ENCODE measurements at regions not wholly inside any gene's neighbourhood (a gene's known extent, or its start where the extent isn't known, plus 50 kb on each side); places are given as distances from the start of the nearest gene placed in this dataset.
A peak's percentile ranks its signal among the peaks of the same experiment; 100 is the strongest.

GRCh38 chr11:112588252-112588694, 327.6 kb upstream of the PLET1 start:
- Histone ChIP-seq H3K9me3 (ENCODE audit: control insufficient read depth, insufficient read depth, low read length) (no peaks in the 10 kb centered on the region), H3K79me2 (ENCODE audit: control insufficient read depth, low read length) (no peaks in the 10 kb centered on the region), H3K27me3 (ENCODE audit: control insufficient read depth, low read length) (peaks cover 13% of the 10 kb centered on the region), H3K4me1 (ENCODE audit: control insufficient read depth, low read length) (no peaks in the 10 kb centered on the region), H3F3A (ENCODE audit: control insufficient read depth, insufficient read depth) (no peaks in the 10 kb centered on the region), H3K4me3 (ENCODE audit: low read length) (no peak overlapping the region), H3K9me2 (replicated peaks; ENCODE audit: control insufficient read depth, low read length) (no peaks in the 10 kb centered on the region), H3K4me2 (ENCODE audit: low read length) (no peak overlapping the region), H4K20me1 (ENCODE audit: control insufficient read depth, insufficient read depth, low read depth, low read length) (no peaks in the 10 kb centered on the region), H3K27ac (ENCODE audit: low read depth, low read length) (no peak overlapping the region), H3K36me3 (ENCODE audit: control insufficient read depth, low read length) (no peaks in the 10 kb centered on the region)
- TF ChIP-seq, protein P1, sequence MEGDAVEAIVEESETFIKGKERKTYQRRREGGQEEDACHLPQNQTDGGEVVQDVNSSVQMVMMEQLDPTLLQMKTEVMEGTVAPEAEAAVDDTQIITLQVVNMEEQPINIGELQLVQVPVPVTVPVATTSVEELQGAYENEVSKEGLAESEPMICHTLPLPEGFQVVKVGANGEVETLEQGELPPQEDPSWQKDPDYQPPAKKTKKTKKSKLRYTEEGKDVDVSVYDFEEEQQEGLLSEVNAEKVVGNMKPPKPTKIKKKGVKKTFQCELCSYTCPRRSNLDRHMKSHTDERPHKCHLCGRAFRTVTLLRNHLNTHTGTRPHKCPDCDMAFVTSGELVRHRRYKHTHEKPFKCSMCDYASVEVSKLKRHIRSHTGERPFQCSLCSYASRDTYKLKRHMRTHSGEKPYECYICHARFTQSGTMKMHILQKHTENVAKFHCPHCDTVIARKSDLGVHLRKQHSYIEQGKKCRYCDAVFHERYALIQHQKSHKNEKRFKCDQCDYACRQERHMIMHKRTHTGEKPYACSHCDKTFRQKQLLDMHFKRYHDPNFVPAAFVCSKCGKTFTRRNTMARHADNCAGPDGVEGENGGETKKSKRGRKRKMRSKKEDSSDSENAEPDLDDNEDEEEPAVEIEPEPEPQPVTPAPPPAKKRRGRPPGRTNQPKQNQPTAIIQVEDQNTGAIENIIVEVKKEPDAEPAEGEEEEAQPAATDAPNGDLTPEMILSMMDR (IDR thresholded peaks at IDR 0.05; ENCODE audit: low read depth, low read length, poor library complexity, severe bottlenecking): peak; percentile 76
- TF ChIP-seq EZH2phosphoT487 (IDR thresholded peaks at IDR 0.05; ENCODE audit: borderline replicate concordance, low read length): no peak

DNA sequence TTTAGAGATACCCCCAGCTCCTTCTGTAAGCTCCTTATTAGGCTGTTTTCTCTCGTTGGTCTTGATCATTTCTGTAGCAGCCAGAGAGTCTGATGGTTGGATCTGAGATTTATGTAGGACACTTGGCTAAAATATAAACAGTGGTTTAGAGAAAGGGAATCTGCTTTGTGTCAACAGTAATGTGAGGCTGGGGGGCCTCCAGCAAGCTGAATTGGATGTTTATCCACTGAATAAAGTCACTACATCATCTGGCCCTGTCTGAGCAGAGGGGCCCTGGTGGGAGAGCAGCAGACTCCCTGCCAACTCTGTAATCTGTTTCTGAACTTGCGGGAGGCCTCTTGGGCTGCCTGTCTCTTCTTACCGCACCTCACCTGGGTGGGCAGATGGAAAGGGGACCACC, 328.5 kb upstream of the PLET1 start:
- Histone ChIP-seq H3K9me2 (replicated peaks; ENCODE audit: control insufficient read depth, low read length) (no peaks in the 10 kb centered on the region), H3K4me1 (ENCODE audit: control insufficient read depth, low read length) (no peaks in the 10 kb centered on the region), H4K20me1 (ENCODE audit: control insufficient read depth, insufficient read depth, low read depth, low read length) (no peaks in the 10 kb centered on the region), H3K4me3 (ENCODE audit: low read length) (no peak overlapping the region), H3K27me3 (ENCODE audit: control insufficient read depth, low read length) (peaks cover 7% of the 10 kb centered on the region; the same call in 1 of the 2 replicates), H3K36me3 (ENCODE audit: control insufficient read depth, low read length) (no peaks in the 10 kb centered on the region), H3K27ac (ENCODE audit: low read depth, low read length) (no peak overlapping the region), H3K4me2 (ENCODE audit: low read length) (no peak overlapping the region), H3K9me3 (ENCODE audit: control insufficient read depth, insufficient read depth, low read length) (no peaks in the 10 kb centered on the region), H3K79me2 (ENCODE audit: control insufficient read depth, low read length) (no peaks in the 10 kb centered on the region), H3F3A (ENCODE audit: control insufficient read depth, insufficient read depth) (no peaks in the 10 kb centered on the region)
- TF ChIP-seq, protein P1 (IDR thresholded peaks at IDR 0.05; ENCODE audit: low read depth, low read length, poor library complexity, severe bottlenecking): no peak
- TF ChIP-seq EZH2phosphoT487 (IDR thresholded peaks at IDR 0.05; ENCODE audit: borderline replicate concordance, low read length): no peak

DNA sequence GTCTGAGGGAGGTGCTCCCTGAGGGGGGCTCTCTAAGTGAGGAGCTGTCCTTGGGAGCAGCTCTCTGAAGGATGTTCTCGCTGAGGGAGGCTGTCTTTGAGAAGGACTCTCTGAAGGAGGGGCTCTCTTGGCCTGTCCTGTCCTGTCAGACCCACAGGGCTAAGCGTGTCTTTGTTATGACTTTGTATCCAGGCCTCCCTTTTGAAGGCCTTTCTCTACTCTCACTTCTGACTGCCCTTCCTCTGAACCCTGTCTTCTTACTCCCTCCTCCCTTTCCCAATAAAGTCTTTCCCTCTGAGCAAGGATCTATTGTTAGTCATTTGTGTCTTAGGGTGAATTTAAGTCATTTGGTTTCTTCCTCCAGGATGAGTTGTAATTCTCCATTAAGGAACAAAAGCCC, 330.1 kb upstream of the PLET1 start:
- Histone ChIP-seq H3K4me1 (ENCODE audit: control insufficient read depth, low read length) (no peaks in the 10 kb centered on the region), H3F3A (ENCODE audit: control insufficient read depth, insufficient read depth) (no peaks in the 10 kb centered on the region), H3K4me2 (ENCODE audit: low read length) (no peak overlapping the region), H4K20me1 (ENCODE audit: control insufficient read depth, insufficient read depth, low read depth, low read length) (no peaks in the 10 kb centered on the region), H3K27me3 (ENCODE audit: control insufficient read depth, low read length) (no peaks in the 10 kb centered on the region), H3K4me3 (ENCODE audit: low read length) (no peak overlapping the region), H3K9me2 (replicated peaks; ENCODE audit: control insufficient read depth, low read length) (no peaks in the 10 kb centered on the region), H3K27ac (ENCODE audit: low read depth, low read length) (no peak overlapping the region), H3K36me3 (ENCODE audit: control insufficient read depth, low read length) (no peaks in the 10 kb centered on the region), H3K79me2 (ENCODE audit: control insufficient read depth, low read length) (no peaks in the 10 kb centered on the region), H3K9me3 (ENCODE audit: control insufficient read depth, insufficient read depth, low read length) (no peaks in the 10 kb centered on the region)
- TF ChIP-seq, protein P1 (IDR thresholded peaks at IDR 0.05; ENCODE audit: low read depth, low read length, poor library complexity, severe bottlenecking): no peak
- TF ChIP-seq EZH2phosphoT487 (IDR thresholded peaks at IDR 0.05; ENCODE audit: borderline replicate concordance, low read length): no peak

All from DOHH2 (cell line).